ENCODE measurements at regions not wholly inside any gene's neighbourhood (a gene's known extent, or its start where the extent isn't known, plus 50 kb on each side); places are given as distances from the start of the nearest gene placed in this dataset.

DNA sequence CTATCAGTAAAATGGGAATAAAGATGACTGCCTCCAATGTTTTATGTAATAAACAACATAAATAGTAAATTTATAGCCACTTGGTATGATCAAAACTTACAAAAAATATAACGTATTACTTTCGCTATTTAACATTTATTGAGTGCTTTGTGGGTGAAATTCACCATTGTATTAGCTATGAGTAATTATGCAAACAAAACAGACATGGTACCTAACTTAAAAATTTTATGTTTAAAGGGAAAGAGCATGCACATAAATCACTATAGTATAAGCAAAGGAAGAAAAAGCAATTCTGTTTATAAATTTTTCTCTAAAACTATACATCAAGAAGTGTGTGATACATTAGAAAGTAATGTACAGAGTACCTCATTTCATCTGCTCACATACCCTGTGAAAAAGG is 1046.2 kb downstream of the NCAM2 start:
- TF ChIP-seq, protein P1, sequence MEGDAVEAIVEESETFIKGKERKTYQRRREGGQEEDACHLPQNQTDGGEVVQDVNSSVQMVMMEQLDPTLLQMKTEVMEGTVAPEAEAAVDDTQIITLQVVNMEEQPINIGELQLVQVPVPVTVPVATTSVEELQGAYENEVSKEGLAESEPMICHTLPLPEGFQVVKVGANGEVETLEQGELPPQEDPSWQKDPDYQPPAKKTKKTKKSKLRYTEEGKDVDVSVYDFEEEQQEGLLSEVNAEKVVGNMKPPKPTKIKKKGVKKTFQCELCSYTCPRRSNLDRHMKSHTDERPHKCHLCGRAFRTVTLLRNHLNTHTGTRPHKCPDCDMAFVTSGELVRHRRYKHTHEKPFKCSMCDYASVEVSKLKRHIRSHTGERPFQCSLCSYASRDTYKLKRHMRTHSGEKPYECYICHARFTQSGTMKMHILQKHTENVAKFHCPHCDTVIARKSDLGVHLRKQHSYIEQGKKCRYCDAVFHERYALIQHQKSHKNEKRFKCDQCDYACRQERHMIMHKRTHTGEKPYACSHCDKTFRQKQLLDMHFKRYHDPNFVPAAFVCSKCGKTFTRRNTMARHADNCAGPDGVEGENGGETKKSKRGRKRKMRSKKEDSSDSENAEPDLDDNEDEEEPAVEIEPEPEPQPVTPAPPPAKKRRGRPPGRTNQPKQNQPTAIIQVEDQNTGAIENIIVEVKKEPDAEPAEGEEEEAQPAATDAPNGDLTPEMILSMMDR (IDR thresholded peaks at IDR 0.05 in 2 of 3, conservative IDR thresholded peaks at IDR 0.05 in 1 of 3; ENCODE audit: borderline replicate concordance in 1 of 3, insufficient read depth in 1 of 3, low read depth in 2 of 3, low read length in 2 of 3), result no peak
- TF ChIP-seq POLR2AphosphoS5 (IDR thresholded peaks at IDR 0.05; ENCODE audit: low read depth, low read length) (no peak), POLR2A (IDR thresholded peaks at IDR 0.05; ENCODE audit: borderline replicate concordance, extremely low read depth, insufficient read depth, insufficient read length) (no peak), EGR1 (IDR thresholded peaks at IDR 0.05; ENCODE audit: low read depth) (no peak), JUND (IDR thresholded peaks at IDR 0.05) (no peak)

Data from HCT116 (cell line).